NCI-H524 (cell line): ENCODE measurements at regions not wholly inside any gene's neighbourhood (a gene's known extent, or its start where the extent isn't known, plus 50 kb on each side); places are given as distances from the start of the nearest gene placed in this dataset.

ENCODE experiments used
- DNase-seq, 2 experiments: peaks; one replicate each; lab custom pipeline; 2025; lab: John Stamatoyannopoulos, UW

GRCh38 chr5:158119961-158120723, 261.2 kb upstream of the CLINT1 start:
- DNase-seq = peak in 1 of 2 experiments; percentile 9

DNA sequence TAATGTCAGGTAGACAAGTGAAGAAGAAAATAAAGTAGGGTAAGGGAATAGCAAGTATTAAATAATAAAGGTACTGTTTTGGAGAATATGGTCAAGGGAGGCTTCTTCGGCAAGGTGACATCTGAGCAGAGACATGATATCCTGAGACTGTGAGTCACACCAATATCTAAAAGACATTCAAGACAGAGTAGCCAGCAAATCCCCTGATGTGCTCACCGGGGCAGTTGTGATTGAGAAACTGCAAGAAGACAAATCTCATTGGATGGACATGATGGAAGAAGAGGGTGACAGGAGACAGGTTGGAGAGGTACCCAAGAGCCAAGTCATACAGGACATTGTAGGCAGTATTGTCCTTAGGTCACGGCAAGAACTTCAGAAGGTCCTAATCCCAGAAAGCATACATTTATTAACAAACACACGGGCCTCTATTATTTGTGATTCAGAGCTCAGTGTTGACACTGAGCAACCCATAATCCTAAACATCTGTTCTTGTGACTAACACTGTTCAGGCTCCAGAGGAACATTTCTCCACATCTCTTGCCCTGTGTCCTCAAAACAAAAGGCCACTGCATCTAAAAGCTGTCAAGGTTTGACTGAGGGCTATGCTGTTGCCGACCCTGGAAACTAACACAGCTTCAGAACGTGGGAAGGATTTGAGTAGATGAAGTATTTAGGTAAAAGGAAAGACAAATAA, 258.7 kb upstream of the CLINT1 start:
- DNase-seq = peak in 1 of 2 experiments; percentile 5

DNA sequence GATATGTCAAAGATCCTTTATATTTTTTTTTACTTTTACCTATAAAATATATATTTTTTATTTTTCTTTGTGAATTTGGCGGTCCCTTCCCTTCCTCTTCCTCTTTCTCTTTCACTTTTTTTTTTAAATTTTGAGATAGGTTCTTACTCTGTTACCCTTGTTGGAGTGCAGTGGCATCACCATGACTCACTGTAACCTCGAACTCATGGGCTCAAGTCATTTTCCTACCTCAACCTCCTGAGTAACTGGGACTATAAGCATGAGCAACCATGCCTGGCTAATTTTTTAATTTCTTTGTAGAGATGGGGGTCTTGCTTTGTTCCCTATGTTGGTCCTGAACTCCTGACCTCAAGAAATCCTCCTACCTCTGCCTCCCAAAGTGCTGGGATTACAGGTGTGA, 258.0 kb upstream of the CLINT1 start:
- no peak for DNase-seq

DNA sequence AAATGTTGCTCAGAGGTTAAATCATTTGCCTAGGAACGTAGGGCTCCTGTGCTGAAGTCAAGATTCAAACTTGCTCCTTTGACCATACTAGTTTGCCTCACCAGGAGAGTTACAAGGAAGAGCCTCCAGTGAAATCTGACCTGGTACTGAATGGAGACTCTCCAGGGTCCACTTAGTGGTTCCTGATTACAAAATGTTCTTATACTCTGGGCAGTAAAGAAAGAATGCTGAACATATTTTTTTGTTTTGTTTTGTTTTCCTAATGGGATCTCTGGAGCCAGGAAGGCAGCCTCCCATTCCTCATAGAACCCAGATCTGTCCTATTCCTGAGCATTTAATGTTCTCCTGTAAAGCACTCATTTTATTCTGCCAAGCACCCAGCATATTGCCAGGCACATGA, 256.5 kb upstream of the CLINT1 start:
- no peak for DNase-seq

DNA sequence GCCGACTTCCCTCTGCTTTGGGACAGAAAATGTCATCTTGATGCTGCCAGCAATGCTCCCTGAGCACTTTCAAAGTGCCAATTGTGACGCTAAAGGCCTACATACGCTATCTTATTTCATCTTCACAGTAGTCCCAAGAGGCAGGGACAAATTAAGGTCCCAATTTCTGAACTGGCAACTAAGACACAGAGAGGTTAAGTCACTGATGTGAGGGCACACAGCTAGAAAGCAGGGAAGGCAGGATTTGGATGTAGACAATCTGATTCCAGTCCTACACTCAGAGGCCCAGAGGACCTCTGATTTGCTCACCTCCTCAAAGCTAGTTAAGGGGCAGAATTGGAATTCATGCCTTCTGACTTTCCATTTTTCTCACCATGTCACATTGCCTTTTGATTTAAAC, 249.2 kb upstream of the CLINT1 start:
- no peak for DNase-seq

- DNase-seq = no peak
Measured at GRCh38 chr5:158100373-158100888, 241.5 kb upstream of the CLINT1 start.

DNA sequence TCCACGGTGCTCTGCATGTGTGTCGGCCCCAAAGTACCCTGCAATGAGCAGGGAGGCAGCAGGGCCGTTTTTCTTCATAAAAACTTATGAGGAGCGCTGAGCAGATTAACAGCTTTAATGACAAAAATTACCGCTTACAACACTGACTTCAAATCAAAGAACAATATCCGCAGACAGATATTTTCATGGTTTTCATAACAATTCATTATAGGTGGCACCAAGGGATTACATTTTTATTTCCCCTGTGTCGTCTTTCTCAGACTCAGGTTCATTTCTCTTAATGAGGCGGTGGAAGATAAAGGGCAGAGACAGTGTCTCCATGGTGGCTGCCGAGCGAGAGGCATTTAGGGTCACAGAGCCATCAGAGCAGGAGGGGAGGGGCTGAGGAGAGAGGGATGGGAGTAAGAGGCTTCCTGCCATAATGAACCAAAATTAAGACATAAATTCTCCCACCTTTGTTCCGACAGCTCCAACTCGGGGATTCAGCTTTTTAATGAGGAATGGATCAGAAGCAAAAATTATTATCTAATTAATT, 240.7 kb upstream of the CLINT1 start:
- DNase-seq = no peak

GRCh38 chr5:158096835-158097234, 237.9 kb upstream of the CLINT1 start:
- no peak for DNase-seq

- no peak for DNase-seq
Measured at GRCh38 chr5:158086856-158087255, 227.9 kb upstream of the CLINT1 start.

- no peak for DNase-seq
Measured at GRCh38 chr5:158084292-158084691, 225.3 kb upstream of the CLINT1 start.

GRCh38 chr5:158082696-158083287, 223.8 kb upstream of the CLINT1 start:
- DNase-seq = no peak

DNA sequence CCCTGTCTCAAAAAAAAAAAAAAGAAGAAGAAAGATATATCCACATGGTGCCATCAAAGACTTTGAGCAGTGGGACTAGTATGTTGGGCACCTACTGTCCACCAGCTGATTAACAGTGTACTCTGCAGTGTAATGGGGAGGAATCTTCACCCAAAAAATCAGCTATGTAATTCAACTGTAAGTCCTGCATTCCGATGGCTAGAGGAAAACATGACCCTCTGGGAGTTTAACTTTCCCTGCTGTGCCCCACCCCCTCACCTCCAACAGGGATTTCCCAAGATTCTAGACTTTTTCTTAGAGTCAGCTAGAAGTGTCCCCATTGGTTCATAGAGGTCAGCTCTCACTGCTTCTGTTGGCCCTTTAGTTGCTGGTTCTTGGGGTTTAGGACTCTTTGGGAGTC, 221.2 kb upstream of the CLINT1 start:
- no peak for DNase-seq

DNA sequence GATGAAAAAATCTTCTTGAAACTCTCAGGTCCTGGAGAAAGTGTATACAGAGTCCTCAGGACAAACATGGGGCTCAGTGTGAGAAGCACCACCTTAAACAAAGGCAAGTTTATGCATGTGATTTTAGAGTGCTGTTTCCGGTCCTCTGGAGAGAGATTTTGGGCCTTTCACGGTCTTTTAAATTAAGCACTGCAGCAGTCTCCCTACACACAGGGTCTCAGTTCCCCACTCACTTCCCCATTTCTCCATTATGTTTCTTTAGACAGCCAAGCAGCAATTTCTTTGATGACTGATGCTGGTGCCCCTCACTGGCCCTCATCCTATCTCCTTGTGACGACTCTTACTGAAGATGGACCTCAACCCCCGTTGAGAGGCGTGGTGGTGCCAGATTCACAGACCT, 220.2 kb upstream of the CLINT1 start:
- no peak for DNase-seq

GRCh38 chr5:158074992-158075769, 216.2 kb upstream of the CLINT1 start:
- peak; percentile 1 to 48 for DNase-seq

- DNase-seq = no peak
Measured at GRCh38 chr5:158074597-158074991, 215.6 kb upstream of the CLINT1 start.

- no peak for DNase-seq
Measured at GRCh38 chr5:158070859-158071258, 211.9 kb upstream of the CLINT1 start.

- no peak for DNase-seq
Measured at GRCh38 chr5:158069838-158070237, 210.9 kb upstream of the CLINT1 start.

- DNase-seq = no peak
Measured at GRCh38 chr5:158068964-158069363, 210.0 kb upstream of the CLINT1 start.

DNA sequence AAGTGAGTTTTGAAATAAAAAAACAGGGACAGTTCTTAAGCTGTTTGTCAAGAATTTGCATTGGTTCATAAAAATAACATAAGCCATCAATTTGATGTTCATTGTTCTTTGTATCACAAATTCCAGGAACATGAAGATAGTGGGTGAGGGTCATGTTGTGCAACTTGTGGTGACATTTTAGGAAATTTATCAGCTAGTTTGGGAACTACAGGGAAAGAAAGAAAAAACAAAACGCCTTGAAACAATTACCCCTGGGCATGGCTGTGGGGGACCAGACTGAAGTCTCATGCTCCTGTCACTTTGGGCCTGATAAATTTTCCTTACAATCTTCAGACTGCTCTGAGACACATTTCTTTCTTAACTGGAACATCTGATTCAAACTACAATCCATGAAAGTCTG, 207.1 kb upstream of the CLINT1 start:
- no peak for DNase-seq

DNA sequence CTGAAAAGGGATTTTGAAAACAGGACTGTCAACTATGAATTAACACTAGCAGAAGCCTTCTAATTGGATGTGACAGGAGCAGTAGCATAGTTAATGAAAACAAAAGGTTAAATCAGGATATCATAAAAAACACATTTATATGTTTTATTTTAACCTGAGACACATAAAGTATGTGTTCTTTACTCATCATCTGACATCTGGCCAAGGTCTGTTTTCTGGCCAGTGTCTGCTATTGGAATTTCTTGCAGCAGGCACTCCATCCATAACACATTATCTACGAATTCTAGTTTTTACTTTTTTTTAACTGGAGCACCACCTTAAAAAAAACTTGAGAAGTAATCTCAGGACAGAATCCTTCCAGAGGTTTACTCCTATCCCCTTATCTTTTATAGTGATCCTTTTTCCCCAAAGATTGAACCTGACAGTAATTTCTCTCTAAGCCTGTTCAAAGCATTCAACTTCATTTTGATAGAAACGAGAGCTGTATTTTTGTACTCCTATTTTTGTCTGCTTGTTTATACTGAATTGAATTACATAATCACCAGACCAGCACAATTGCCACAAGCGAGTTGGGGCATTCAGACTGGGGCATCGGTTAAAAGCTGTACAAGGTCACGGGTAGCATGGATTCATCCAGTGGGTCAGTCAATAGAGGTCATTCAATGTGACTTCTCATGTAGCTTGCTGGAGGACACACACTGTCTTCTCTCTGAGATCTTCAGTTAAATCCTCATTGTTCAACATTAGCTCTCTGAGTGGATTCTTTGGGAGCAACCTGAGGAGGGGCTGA, 205.6 kb upstream of the CLINT1 start:
- no peak for DNase-seq

- DNase-seq = no peak
Measured at GRCh38 chr5:158063052-158063451, 204.1 kb upstream of the CLINT1 start.
